MCF 10A (cell line): ENCODE measurements at regions not wholly inside any gene's neighbourhood (a gene's known extent, or its start where the extent isn't known, plus 50 kb on each side); places are given as distances from the start of the nearest gene placed in this dataset.

ENCODE experiments used
- BruUV-seq: library from RNA; stranded (reverse); fragments of 400-500 nt; replicated peaks from 2 replicates; lab custom pipeline; 2021; lab: Mats Ljungman, UMichigan
- CTCF ChIA-PET: fragments of 300-600 bp; sonication (Branson Sonifier 250); formaldehyde crosslinking; extraction: SDS; loops from one replicate; lab custom pipeline; 2021; ENCODE audit warnings: antibody characterized with exemption, inconsistent platforms; lab: Yijun Ruan, JAX
- POLR2A ChIA-PET: fragments of 300-600, 350-650 bp; sonication (Branson Sonifier 250); formaldehyde crosslinking; extraction: SDS; loops from one replicate; lab custom pipeline; 2020; ENCODE audit warnings: antibody characterized with exemption, inconsistent platforms; lab: Yijun Ruan, JAX
- DNase-seq: peaks from one replicate; pipeline ENCODE4 v3.0.0-alpha.2; 2018; ENCODE audit not compliant: unreplicated experiment
- H3K27ac Mint-ChIP-seq: one replicate; pipeline ENCODE4 v1.8.0; 2022; ENCODE audit warnings: mild to moderate bottlenecking, low read depth, mixed read lengths; ENCODE audit not compliant: unreplicated experiment
- H3K27me3 Mint-ChIP-seq: one replicate; pipeline ENCODE4 v1.8.0; 2022; ENCODE audit warnings: mixed read lengths; ENCODE audit not compliant: insufficient read depth, unreplicated experiment
- H3K36me3 Mint-ChIP-seq: one replicate; pipeline ENCODE4 v1.8.0; 2022; ENCODE audit warnings: mild to moderate bottlenecking, moderate library complexity, mixed read lengths; ENCODE audit not compliant: insufficient read depth, unreplicated experiment
- H3K4me1 Mint-ChIP-seq: one replicate; pipeline ENCODE4 v1.8.0; 2022; ENCODE audit warnings: mixed read lengths; ENCODE audit not compliant: insufficient read depth, unreplicated experiment
- H3K4me3 Mint-ChIP-seq: one replicate; pipeline ENCODE4 v1.8.0; 2022; ENCODE audit warnings: mild to moderate bottlenecking, moderate library complexity, mixed read lengths; ENCODE audit not compliant: unreplicated experiment
- H3K9me3 Mint-ChIP-seq: one replicate; pipeline ENCODE4 v1.8.0; 2022; ENCODE audit warnings: mixed read lengths; ENCODE audit not compliant: unreplicated experiment
- intact Hi-C: fragments of 100-400 bp; cut with micrococcal nuclease; formaldehyde crosslinking; loops from 2 replicates; pipeline ENCODE4 v1.14.1; 2022
- TF ChIP-seq, protein P1 (sequence below): fragments of 200-600 bp; IDR thresholded peaks from one replicate; pipeline ENCODE4 v1.8.0; 2022; ENCODE audit warnings: antibody characterized with exemption, mild to moderate bottlenecking; ENCODE audit not compliant: unreplicated experiment

- TF ChIP-seq, protein P1, sequence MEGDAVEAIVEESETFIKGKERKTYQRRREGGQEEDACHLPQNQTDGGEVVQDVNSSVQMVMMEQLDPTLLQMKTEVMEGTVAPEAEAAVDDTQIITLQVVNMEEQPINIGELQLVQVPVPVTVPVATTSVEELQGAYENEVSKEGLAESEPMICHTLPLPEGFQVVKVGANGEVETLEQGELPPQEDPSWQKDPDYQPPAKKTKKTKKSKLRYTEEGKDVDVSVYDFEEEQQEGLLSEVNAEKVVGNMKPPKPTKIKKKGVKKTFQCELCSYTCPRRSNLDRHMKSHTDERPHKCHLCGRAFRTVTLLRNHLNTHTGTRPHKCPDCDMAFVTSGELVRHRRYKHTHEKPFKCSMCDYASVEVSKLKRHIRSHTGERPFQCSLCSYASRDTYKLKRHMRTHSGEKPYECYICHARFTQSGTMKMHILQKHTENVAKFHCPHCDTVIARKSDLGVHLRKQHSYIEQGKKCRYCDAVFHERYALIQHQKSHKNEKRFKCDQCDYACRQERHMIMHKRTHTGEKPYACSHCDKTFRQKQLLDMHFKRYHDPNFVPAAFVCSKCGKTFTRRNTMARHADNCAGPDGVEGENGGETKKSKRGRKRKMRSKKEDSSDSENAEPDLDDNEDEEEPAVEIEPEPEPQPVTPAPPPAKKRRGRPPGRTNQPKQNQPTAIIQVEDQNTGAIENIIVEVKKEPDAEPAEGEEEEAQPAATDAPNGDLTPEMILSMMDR = no peak
- no TSS peak for BruUV-seq
- Mint-ChIP-seq H3K27ac (no peak overlapping the region), H3K4me1 (peaks cover 23% of the 10 kb centered on the region), H3K4me3 (no peak overlapping the region), H3K9me3 (no peaks in the 10 kb centered on the region), H3K27me3 (no peaks in the 10 kb centered on the region), H3K36me3 (no peaks in the 10 kb centered on the region)
- intact Hi-C loops = no loop called here
- CTCF ChIA-PET = interaction anchor here (0.5 to 1.6 kb wide), 5 partner anchors 7 to 1211 kb away, joined by 3 to 4 read pairs (median 3); no protein-coding TSS in a partner anchor
- POLR2A ChIA-PET = no interaction called here
- DNase-seq = no peak
These were observed 308.2 kb downstream of the VPS13C start for GRCh38 chr15:61752001-61752400.

- TF ChIP-seq, protein P1 = no peak
- no TSS peak for BruUV-seq
- CTCF ChIA-PET = no interaction called here
These were observed 309.8 kb downstream of the VPS13C start for GRCh38 chr15:61750271-61751084.

DNA sequence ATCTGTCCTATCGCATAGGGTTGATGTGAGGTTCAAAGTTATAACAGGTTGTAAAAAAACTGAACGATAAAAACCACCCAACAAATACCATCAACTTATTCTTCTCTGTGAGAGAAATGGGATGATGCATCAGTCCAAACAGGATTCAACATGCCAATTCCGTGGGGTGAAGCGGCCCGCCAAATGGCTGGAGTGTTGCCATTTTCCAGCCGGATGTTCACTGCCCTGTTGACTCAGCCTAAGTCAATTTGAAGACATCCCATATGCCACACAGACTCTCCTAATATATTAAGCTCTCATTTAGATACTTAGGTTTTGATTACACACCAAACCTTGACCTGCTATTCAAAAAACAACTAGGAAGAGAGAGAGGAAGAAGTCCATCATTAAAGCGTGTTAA, 311.1 kb downstream of the VPS13C start:
- CTCF ChIA-PET = interaction anchor here (0.6 kb wide), 1 partner anchor 86 kb away, joined by 3 read pairs; no protein-coding TSS in a partner anchor
- intact Hi-C loops = no loop called here
- Mint-ChIP-seq H3K36me3 (no peaks in the 10 kb centered on the region), H3K9me3 (no peaks in the 10 kb centered on the region), H3K4me1 (peaks cover 34% of the 10 kb centered on the region), H3K27me3 (no peaks in the 10 kb centered on the region), H3K27ac (peak overlapping the region; percentile 78), H3K4me3 (no peak overlapping the region)
- POLR2A ChIA-PET = interaction anchor here (0.9 to 1.5 kb wide), 6 partner anchors 12 to 520 kb away, joined by 3 to 8 read pairs (median 4); no protein-coding TSS in a partner anchor
- no TSS peak for BruUV-seq
- peak; percentile 92 for DNase-seq
- TF ChIP-seq, protein P1 = no peak

More at GRCh38 chr15:61750271-61751084, 309.8 kb downstream of the VPS13C start:
- no peak for DNase-seq
- peak overlapping the region; percentile 78 for H3K27ac Mint-ChIP-seq
- H3K36me3 Mint-ChIP-seq = no peaks in the 10 kb centered on the region
- no peak overlapping the region for H3K4me3 Mint-ChIP-seq
- no peaks in the 10 kb centered on the region for H3K9me3 Mint-ChIP-seq
- H3K27me3 Mint-ChIP-seq = no peaks in the 10 kb centered on the region
- POLR2A ChIA-PET = interaction anchor here (0.6 to 1.5 kb wide), 4 partner anchors 19 to 1931 kb away, joined by 3 to 6 read pairs (median 4); no protein-coding TSS in a partner anchor
- peaks cover 25% of the 10 kb centered on the region for H3K4me1 Mint-ChIP-seq
- intact Hi-C loops = no loop called here

DNA sequence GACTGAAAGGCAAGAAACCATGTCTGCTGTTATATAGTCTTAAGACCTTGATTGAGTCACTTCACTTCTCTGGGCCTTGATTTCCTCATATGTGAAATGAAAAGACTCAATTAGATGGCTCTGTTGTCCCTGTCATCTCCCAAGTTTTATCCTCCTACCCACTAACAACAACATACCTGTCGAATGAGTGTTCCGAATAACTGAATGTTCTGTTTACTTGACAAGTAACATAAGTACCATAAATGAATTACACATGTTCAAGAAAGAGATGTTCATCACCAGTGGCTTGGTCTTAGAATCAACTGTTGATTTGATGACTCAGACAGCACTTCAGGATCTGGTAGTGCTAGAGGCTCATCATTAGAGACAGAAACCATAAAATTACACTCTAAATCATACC, 311.7 kb downstream of the VPS13C start:
- BruUV-seq = no TSS peak
- Mint-ChIP-seq H3K27me3 (no peaks in the 10 kb centered on the region), H3K4me3 (no peak overlapping the region), H3K9me3 (no peaks in the 10 kb centered on the region), H3K4me1 (peaks cover 37% of the 10 kb centered on the region), H3K36me3 (no peaks in the 10 kb centered on the region), H3K27ac (peak overlapping the region; percentile 78)
- TF ChIP-seq, protein P1 = no peak
- ChIA-PET CTCF (no interaction called here), POLR2A (interaction anchor here (0.9 to 1.4 kb wide), 4 partner anchors 11 to 520 kb away, joined by 3 to 8 read pairs (median 4); no protein-coding TSS in a partner anchor)
- DNase-seq = peak; percentile 36
- intact Hi-C loops = no loop called here
